ENCODE measurements at regions not wholly inside any gene's neighbourhood (a gene's known extent, or its start where the extent isn't known, plus 50 kb on each side); places are given as distances from the start of the nearest gene placed in this dataset.
"Not testable (repeated sequence)": the region's sequence is repeated elsewhere in the genome, so short reads cannot be mapped to it uniquely, and the experiment has no call there.

- Histone ChIP-seq H3K4me3 (ENCODE audit: low read depth, low read length) (no peak overlapping the region), H3K9ac (ENCODE audit: low read depth, low read length) (no peak overlapping the region), H3K27me3 (ENCODE audit: control insufficient read depth, insufficient read depth, low read length) (no peaks in the 10 kb centered on the region), H3K4me1 (ENCODE audit: control insufficient read depth, insufficient read depth, low read length) (peaks cover 19% of the 10 kb centered on the region), H3K36me3 (ENCODE audit: control insufficient read depth, insufficient read depth, low read length) (no peaks in the 10 kb centered on the region), H3K9me3 (ENCODE audit: control insufficient read depth, insufficient read depth, low read length) (no peaks in the 10 kb centered on the region)
Measured at GRCh38 chr6:21710908-21711627, 117.5 kb downstream of the SOX4 start.

GRCh38 chr6:21712213-21712612 is 118.7 kb downstream of the SOX4 start:
- no peaks in the 10 kb centered on the region for H3K27me3 ChIP-seq (ENCODE audit: control insufficient read depth, insufficient read depth, low read length)
- peaks cover 19% of the 10 kb centered on the region for H3K4me1 ChIP-seq (ENCODE audit: control insufficient read depth, insufficient read depth, low read length)
- no peaks in the 10 kb centered on the region for H3K9me3 ChIP-seq (ENCODE audit: control insufficient read depth, insufficient read depth, low read length)
- no peaks in the 10 kb centered on the region for H3K36me3 ChIP-seq (ENCODE audit: control insufficient read depth, insufficient read depth, low read length)
- no peak overlapping the region for H3K9ac ChIP-seq (ENCODE audit: low read depth, low read length)
- H3K4me3 ChIP-seq (ENCODE audit: low read depth, low read length), result no peak overlapping the region

- H3K27me3 ChIP-seq (ENCODE audit: control insufficient read depth, insufficient read depth, low read length), result no peaks in the 10 kb centered on the region
- no peaks in the 10 kb centered on the region for H3K36me3 ChIP-seq (ENCODE audit: control insufficient read depth, insufficient read depth, low read length)
- no peak overlapping the region for H3K4me3 ChIP-seq (ENCODE audit: low read depth, low read length)
- no peak overlapping the region for H3K9ac ChIP-seq (ENCODE audit: low read depth, low read length)
- H3K9me3 ChIP-seq (ENCODE audit: control insufficient read depth, insufficient read depth, low read length), result no peaks in the 10 kb centered on the region
- H3K4me1 ChIP-seq (ENCODE audit: control insufficient read depth, insufficient read depth, low read length), result peaks cover 16% of the 10 kb centered on the region
Measured at GRCh38 chr6:21713481-21713880, 119.9 kb downstream of the SOX4 start.

- Histone ChIP-seq H3K36me3 (ENCODE audit: control insufficient read depth, insufficient read depth, low read length) (no peaks in the 10 kb centered on the region), H3K27me3 (ENCODE audit: control insufficient read depth, insufficient read depth, low read length) (no peaks in the 10 kb centered on the region), H3K4me1 (ENCODE audit: control insufficient read depth, insufficient read depth, low read length) (peaks cover 16% of the 10 kb centered on the region), H3K9me3 (ENCODE audit: control insufficient read depth, insufficient read depth, low read length) (no peaks in the 10 kb centered on the region), H3K9ac (ENCODE audit: low read depth, low read length) (no peak overlapping the region), H3K4me3 (ENCODE audit: low read depth, low read length) (no peak overlapping the region)
Measured at GRCh38 chr6:21715180-21715579, 121.6 kb downstream of the SOX4 start.

GRCh38 chr6:21722510-21722909 is 129.0 kb downstream of the SOX4 start:
- H3K4me3 ChIP-seq (ENCODE audit: low read depth, low read length), result no peak overlapping the region

GRCh38 chr6:21726676-21727075 is 133.1 kb downstream of the SOX4 start:
- Histone ChIP-seq H3K4me1 (ENCODE audit: control insufficient read depth, insufficient read depth, low read length) (peaks cover 16% of the 10 kb centered on the region), H3K9ac (ENCODE audit: low read depth, low read length) (no peak overlapping the region), H3K9me3 (ENCODE audit: control insufficient read depth, insufficient read depth, low read length) (no peaks in the 10 kb centered on the region)

More at GRCh38 chr6:21722510-21722909, 129.0 kb downstream of the SOX4 start:
- no peaks in the 10 kb centered on the region for H3K9me3 ChIP-seq (ENCODE audit: control insufficient read depth, insufficient read depth, low read length)
- H3K27me3 ChIP-seq (ENCODE audit: control insufficient read depth, insufficient read depth, low read length), result no peaks in the 10 kb centered on the region
- H3K9ac ChIP-seq (ENCODE audit: low read depth, low read length), result no peak overlapping the region
- peaks cover 10% of the 10 kb centered on the region for H3K4me1 ChIP-seq (ENCODE audit: control insufficient read depth, insufficient read depth, low read length)
- H3K36me3 ChIP-seq (ENCODE audit: control insufficient read depth, insufficient read depth, low read length), result no peaks in the 10 kb centered on the region

GRCh38 chr6:21728141-21728540 is 134.6 kb downstream of the SOX4 start:
- Histone ChIP-seq H3K4me1 (ENCODE audit: control insufficient read depth, insufficient read depth, low read length) (peaks cover 19% of the 10 kb centered on the region), H3K27me3 (ENCODE audit: control insufficient read depth, insufficient read depth, low read length) (no peaks in the 10 kb centered on the region), H3K36me3 (ENCODE audit: control insufficient read depth, insufficient read depth, low read length) (no peaks in the 10 kb centered on the region), H3K9ac (ENCODE audit: low read depth, low read length) (no peak overlapping the region), H3K4me3 (ENCODE audit: low read depth, low read length) (no peak overlapping the region), H3K9me3 (ENCODE audit: control insufficient read depth, insufficient read depth, low read length) (no peaks in the 10 kb centered on the region)

More at GRCh38 chr6:21726676-21727075, 133.1 kb downstream of the SOX4 start:
- no peak overlapping the region for H3K4me3 ChIP-seq (ENCODE audit: low read depth, low read length)
- no peaks in the 10 kb centered on the region for H3K36me3 ChIP-seq (ENCODE audit: control insufficient read depth, insufficient read depth, low read length)
- no peaks in the 10 kb centered on the region for H3K27me3 ChIP-seq (ENCODE audit: control insufficient read depth, insufficient read depth, low read length)

- H3K27me3 ChIP-seq (ENCODE audit: control insufficient read depth, insufficient read depth, low read length), result no peaks in the 10 kb centered on the region
- H3K36me3 ChIP-seq (ENCODE audit: control insufficient read depth, insufficient read depth, low read length), result no peaks in the 10 kb centered on the region
- H3K4me3 ChIP-seq (ENCODE audit: low read depth, low read length), result no peak overlapping the region
- H3K9me3 ChIP-seq (ENCODE audit: control insufficient read depth, insufficient read depth, low read length), result no peaks in the 10 kb centered on the region
- peaks cover 23% of the 10 kb centered on the region for H3K4me1 ChIP-seq (ENCODE audit: control insufficient read depth, insufficient read depth, low read length)
- no peak overlapping the region for H3K9ac ChIP-seq (ENCODE audit: low read depth, low read length)
Measured at GRCh38 chr6:21729431-21729830, 135.9 kb downstream of the SOX4 start.

GRCh38 chr6:21730533-21730932 is 137.0 kb downstream of the SOX4 start:
- Histone ChIP-seq H3K9ac (ENCODE audit: low read depth, low read length) (no peak overlapping the region), H3K4me1 (ENCODE audit: control insufficient read depth, insufficient read depth, low read length) (peaks cover 23% of the 10 kb centered on the region), H3K36me3 (ENCODE audit: control insufficient read depth, insufficient read depth, low read length) (no peaks in the 10 kb centered on the region), H3K4me3 (ENCODE audit: low read depth, low read length) (no peak overlapping the region), H3K27me3 (ENCODE audit: control insufficient read depth, insufficient read depth, low read length) (no peaks in the 10 kb centered on the region), H3K9me3 (ENCODE audit: control insufficient read depth, insufficient read depth, low read length) (no peaks in the 10 kb centered on the region)

- no peaks in the 10 kb centered on the region for H3K36me3 ChIP-seq (ENCODE audit: control insufficient read depth, insufficient read depth, low read length)
- no peaks in the 10 kb centered on the region for H3K9me3 ChIP-seq (ENCODE audit: control insufficient read depth, insufficient read depth, low read length)
- H3K27me3 ChIP-seq (ENCODE audit: control insufficient read depth, insufficient read depth, low read length), result no peaks in the 10 kb centered on the region
- H3K4me1 ChIP-seq (ENCODE audit: control insufficient read depth, insufficient read depth, low read length), result peaks cover 23% of the 10 kb centered on the region
- no peak overlapping the region for H3K4me3 ChIP-seq (ENCODE audit: low read depth, low read length)
- no peak overlapping the region for H3K9ac ChIP-seq (ENCODE audit: low read depth, low read length)
Measured at GRCh38 chr6:21731411-21732031, 138.0 kb downstream of the SOX4 start.

GRCh38 chr6:21732032-21732730 is 138.6 kb downstream of the SOX4 start:
- H3K4me1 ChIP-seq (ENCODE audit: control insufficient read depth, insufficient read depth, low read length), result peaks cover 27% of the 10 kb centered on the region
- H3K9me3 ChIP-seq (ENCODE audit: control insufficient read depth, insufficient read depth, low read length); H3K36me3 ChIP-seq (ENCODE audit: control insufficient read depth, insufficient read depth, low read length); H3K9ac ChIP-seq (ENCODE audit: low read depth, low read length); H3K27me3 ChIP-seq (ENCODE audit: control insufficient read depth, insufficient read depth, low read length); H3K4me3 ChIP-seq (ENCODE audit: low read depth, low read length): not testable (repeated sequence)

GRCh38 chr6:21732731-21733130 is 139.2 kb downstream of the SOX4 start:
- Histone ChIP-seq H3K4me1 (ENCODE audit: control insufficient read depth, insufficient read depth, low read length) (peaks cover 28% of the 10 kb centered on the region), H3K4me3 (ENCODE audit: low read depth, low read length) (no peak overlapping the region), H3K9ac (ENCODE audit: low read depth, low read length) (no peak overlapping the region), H3K9me3 (ENCODE audit: control insufficient read depth, insufficient read depth, low read length) (no peaks in the 10 kb centered on the region), H3K36me3 (ENCODE audit: control insufficient read depth, insufficient read depth, low read length) (no peaks in the 10 kb centered on the region), H3K27me3 (ENCODE audit: control insufficient read depth, insufficient read depth, low read length) (no peaks in the 10 kb centered on the region)

Data from iPS-15b (cell line).